ENCODE measurements at regions not wholly inside any gene's neighbourhood (a gene's known extent, or its start where the extent isn't known, plus 50 kb on each side); places are given as distances from the start of the nearest gene placed in this dataset.

DNA sequence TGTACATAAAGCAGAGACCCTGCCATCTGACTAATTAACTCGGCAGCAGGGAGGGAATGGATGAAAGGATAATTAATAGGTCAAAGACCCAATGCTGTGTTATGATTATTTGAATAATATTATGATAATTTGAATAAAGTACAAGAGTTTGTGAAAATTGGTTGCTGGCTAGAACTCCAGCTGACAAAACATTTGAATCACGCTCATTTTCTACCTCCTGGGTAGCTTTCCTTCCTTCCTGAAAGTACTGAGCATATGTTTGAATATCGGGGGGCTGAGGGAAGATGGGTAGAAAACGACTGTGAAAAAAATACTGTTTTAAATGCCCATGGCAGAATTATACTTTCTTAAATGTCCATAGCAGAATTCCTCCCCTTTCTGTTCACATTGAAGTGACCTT is 243.6 kb upstream of the RBMS1 start:
- no peak overlapping the region for H3K27ac ChIP-seq
- no peak overlapping the region for H3K4me3 ChIP-seq
- no peak for DNase-seq (ENCODE audit: low spot score)
- TF ChIP-seq, protein P1, sequence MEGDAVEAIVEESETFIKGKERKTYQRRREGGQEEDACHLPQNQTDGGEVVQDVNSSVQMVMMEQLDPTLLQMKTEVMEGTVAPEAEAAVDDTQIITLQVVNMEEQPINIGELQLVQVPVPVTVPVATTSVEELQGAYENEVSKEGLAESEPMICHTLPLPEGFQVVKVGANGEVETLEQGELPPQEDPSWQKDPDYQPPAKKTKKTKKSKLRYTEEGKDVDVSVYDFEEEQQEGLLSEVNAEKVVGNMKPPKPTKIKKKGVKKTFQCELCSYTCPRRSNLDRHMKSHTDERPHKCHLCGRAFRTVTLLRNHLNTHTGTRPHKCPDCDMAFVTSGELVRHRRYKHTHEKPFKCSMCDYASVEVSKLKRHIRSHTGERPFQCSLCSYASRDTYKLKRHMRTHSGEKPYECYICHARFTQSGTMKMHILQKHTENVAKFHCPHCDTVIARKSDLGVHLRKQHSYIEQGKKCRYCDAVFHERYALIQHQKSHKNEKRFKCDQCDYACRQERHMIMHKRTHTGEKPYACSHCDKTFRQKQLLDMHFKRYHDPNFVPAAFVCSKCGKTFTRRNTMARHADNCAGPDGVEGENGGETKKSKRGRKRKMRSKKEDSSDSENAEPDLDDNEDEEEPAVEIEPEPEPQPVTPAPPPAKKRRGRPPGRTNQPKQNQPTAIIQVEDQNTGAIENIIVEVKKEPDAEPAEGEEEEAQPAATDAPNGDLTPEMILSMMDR (IDR thresholded peaks at IDR 0.05), result no peak

DNA sequence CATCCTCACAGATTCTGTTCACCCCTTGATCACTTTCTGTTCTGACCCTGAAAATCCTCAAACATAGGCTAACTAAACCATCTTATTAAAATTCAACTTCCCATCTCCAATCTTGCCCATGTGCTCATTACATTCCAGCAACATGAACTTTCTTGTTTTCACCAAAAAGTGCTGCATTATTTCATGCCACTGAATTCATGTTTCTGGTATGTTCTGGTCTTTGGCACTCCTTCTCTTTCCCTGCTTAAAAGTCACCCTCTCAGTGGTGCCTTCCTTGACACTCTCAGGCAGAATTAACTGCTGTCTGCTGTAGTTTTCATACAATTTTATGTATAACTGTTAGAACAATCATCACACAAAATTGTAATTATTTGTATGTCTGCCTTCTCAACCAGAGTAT is 247.7 kb upstream of the RBMS1 start:
- Histone ChIP-seq H3K4me3 (no peak overlapping the region), H3K27ac (no peak overlapping the region)
- TF ChIP-seq, protein P1 (IDR thresholded peaks at IDR 0.05), result no peak
- no peak for DNase-seq (ENCODE audit: low spot score)

DNA sequence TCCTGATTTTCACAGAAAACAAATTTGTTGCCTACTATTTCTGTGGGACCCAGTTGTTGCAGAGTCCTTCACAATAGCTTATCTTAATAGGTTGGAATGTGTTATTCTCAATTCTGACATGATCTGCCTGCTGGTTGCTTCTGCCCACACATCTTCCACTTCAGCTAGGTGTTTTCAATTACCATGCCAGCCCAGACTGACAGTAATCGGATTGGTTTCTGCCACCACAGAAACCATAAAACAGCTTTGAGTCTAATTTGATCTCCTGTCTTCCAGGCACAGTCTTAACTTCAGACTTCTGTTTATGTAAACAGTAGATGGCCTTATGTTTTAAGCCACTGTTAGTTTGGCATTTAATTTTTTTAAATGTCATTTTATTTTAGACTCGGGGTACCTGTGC is 248.2 kb upstream of the RBMS1 start:
- no peak for DNase-seq (ENCODE audit: low spot score)
- Histone ChIP-seq H3K27ac (no peak overlapping the region), H3K4me3 (no peak overlapping the region)
- TF ChIP-seq, protein P1 (IDR thresholded peaks at IDR 0.05), result no peak

GRCh38 chr2:160742667-160743066 is 249.1 kb upstream of the RBMS1 start:
- Histone ChIP-seq H3K27ac (no peak overlapping the region), H3K4me3 (no peak overlapping the region)
- TF ChIP-seq, protein P1 (IDR thresholded peaks at IDR 0.05), result no peak
- DNase-seq (ENCODE audit: low spot score), result no peak

GRCh38 chr2:160747501-160748170 is 254.0 kb upstream of the RBMS1 start:
- Histone ChIP-seq H3K4me3 (no peak overlapping the region), H3K27ac (no peak overlapping the region)
- no peak for DNase-seq (ENCODE audit: low spot score)
- TF ChIP-seq, protein P1 (IDR thresholded peaks at IDR 0.05), result no peak

DNA sequence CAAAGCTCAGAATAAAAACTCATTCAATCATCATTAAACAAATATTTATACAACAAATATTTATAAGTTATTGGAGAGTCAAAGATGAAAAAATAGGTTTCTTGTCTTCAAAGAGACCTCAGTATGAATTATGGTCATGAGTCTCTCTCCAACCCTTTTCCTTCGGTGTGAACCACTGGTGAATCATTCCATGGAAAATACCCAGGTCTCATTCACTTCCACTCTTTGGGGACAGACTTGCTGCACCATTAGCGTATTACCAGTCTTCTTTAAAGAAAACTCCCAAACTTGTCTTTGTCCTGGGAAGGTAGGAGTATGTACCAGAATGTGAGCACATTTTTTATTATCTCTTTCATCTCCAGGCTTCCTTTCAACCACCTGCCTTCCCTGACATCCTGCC is 257.4 kb upstream of the RBMS1 start:
- DNase-seq (ENCODE audit: low spot score), result no peak
- H3K27ac ChIP-seq, result no peak overlapping the region
- TF ChIP-seq, protein P1 (IDR thresholded peaks at IDR 0.05), result no peak

More for the DNA sequence above, 257.4 kb upstream of the RBMS1 start:
- H3K4me3 ChIP-seq, result no peak overlapping the region

Measured in coronary artery (tissue), 2 donors.